Breast epithelium (tissue), 3 donors: ENCODE measurements at regions not wholly inside any gene's neighbourhood (a gene's known extent, or its start where the extent isn't known, plus 50 kb on each side); places are given as distances from the start of the nearest gene placed in this dataset.

ENCODE experiments used
- POLR2A ChIP-seq: fragments of 450-650 bp; IDR thresholded peaks from one replicate; pipeline ENCODE4 v1.6.1; 2016; ENCODE audit warnings: antibody characterized with exemption, mild to moderate bottlenecking, moderate library complexity
- POLR2AphosphoS5 ChIP-seq, 3 donors: sonication (generic); formaldehyde crosslinking; IDR thresholded peaks; one replicate each; pipeline ENCODE4 v1.6.1; 2017; ENCODE audit warnings: antibody characterized with exemption in 3 of 3
- TF ChIP-seq, protein P1 (sequence below), 3 donors: fragments of 450-650 bp; IDR thresholded peaks; one replicate each; pipeline ENCODE4 v1.5.1; 2016 to 2017; ENCODE audit warnings: antibody characterized with exemption in 3 of 3, mild to moderate bottlenecking in 3 of 3, moderate library complexity in 3 of 3

DNA sequence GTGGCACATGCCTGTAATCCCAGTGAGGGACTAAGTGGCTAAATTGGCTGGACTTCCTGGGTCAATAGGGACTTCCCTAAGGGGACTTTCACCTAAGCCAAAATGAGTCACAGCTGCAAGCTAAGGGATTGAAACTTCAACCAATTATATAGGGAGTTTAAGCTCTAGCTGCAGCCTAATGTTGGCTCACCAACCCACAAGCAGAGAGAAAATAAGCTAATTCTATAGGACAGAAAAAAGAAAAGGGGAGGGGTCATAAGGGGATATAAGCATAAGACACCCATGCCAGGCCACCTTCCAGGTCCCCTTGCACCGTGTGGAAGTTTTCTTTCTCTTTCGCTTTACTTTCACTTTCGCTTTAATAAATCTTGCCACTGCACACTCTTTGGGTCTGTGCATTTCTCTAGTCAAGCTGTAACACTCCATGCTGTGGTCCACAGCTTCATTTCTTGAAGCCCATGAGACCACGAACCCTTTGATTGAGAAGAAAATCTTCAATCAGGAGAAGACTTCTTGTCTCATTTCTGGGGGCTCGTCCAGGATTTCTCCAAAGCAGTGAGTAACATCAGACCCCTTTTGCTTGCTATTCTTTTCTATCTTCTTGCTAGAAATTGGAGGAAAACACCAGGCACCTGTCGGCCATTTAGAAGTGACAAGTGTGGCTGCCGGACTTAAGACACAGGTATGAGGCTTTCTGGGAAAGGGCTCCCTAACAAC, 192.3 kb downstream of the IGSF11 start:
- TF ChIP-seq, protein P1, sequence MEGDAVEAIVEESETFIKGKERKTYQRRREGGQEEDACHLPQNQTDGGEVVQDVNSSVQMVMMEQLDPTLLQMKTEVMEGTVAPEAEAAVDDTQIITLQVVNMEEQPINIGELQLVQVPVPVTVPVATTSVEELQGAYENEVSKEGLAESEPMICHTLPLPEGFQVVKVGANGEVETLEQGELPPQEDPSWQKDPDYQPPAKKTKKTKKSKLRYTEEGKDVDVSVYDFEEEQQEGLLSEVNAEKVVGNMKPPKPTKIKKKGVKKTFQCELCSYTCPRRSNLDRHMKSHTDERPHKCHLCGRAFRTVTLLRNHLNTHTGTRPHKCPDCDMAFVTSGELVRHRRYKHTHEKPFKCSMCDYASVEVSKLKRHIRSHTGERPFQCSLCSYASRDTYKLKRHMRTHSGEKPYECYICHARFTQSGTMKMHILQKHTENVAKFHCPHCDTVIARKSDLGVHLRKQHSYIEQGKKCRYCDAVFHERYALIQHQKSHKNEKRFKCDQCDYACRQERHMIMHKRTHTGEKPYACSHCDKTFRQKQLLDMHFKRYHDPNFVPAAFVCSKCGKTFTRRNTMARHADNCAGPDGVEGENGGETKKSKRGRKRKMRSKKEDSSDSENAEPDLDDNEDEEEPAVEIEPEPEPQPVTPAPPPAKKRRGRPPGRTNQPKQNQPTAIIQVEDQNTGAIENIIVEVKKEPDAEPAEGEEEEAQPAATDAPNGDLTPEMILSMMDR (IDR thresholded peaks at IDR 0.05): no peak
- TF ChIP-seq POLR2AphosphoS5 (IDR thresholded peaks at IDR 0.05) (no peak), POLR2A (no peak)
